ENCODE measurements at regions not wholly inside any gene's neighbourhood (a gene's known extent, or its start where the extent isn't known, plus 50 kb on each side); places are given as distances from the start of the nearest gene placed in this dataset.

- TF ChIP-seq CTCF (IDR thresholded peaks at IDR 0.05; ENCODE audit: insufficient read depth, low read length, poor library complexity, severe bottlenecking) (no peak), EZH2phosphoT487 (conservative IDR thresholded peaks at IDR 0.05; ENCODE audit: low read length) (no peak)
These were observed 548.4 kb downstream of the EDEM1 start for GRCh38 chr3:5735896-5736295.
